Skeletal muscle satellite cell (primary cell): ENCODE measurements at regions not wholly inside any gene's neighbourhood (a gene's known extent, or its start where the extent isn't known, plus 50 kb on each side); places are given as distances from the start of the nearest gene placed in this dataset.

ENCODE experiments used
- H3K27me3 ChIP-seq: 2 replicates; pipeline ENCODE4 v1.7.0; 2013; ENCODE audit warnings: low read length; ENCODE audit not compliant: control insufficient read depth, insufficient read depth
- H3K36me3 ChIP-seq: 2 replicates; pipeline ENCODE4 v1.7.0; 2013; ENCODE audit warnings: mild to moderate bottlenecking, control low read depth, low read length; ENCODE audit not compliant: insufficient read depth
- H3K4me1 ChIP-seq: 2 replicates; pipeline ENCODE4 v1.7.0; 2013; ENCODE audit warnings: low read length; ENCODE audit not compliant: control insufficient read depth, insufficient read depth
- H3K4me2 ChIP-seq: 2 replicates; pipeline ENCODE4 v1.7.0; 2013; ENCODE audit warnings: mild to moderate bottlenecking, low read length
- H3K4me3 ChIP-seq: 2 replicates; pipeline ENCODE4 v1.7.0; 2013; ENCODE audit warnings: low read length
- H3K9ac ChIP-seq: 2 replicates; pipeline ENCODE4 v1.7.0; 2013; ENCODE audit warnings: mild to moderate bottlenecking, low read depth, low read length, moderate library complexity
- H3K9me3 ChIP-seq: replicated peaks from 2 replicates; pipeline ENCODE4 v1.7.0; 2013; ENCODE audit warnings: mild to moderate bottlenecking, control low read depth, low read length

DNA sequence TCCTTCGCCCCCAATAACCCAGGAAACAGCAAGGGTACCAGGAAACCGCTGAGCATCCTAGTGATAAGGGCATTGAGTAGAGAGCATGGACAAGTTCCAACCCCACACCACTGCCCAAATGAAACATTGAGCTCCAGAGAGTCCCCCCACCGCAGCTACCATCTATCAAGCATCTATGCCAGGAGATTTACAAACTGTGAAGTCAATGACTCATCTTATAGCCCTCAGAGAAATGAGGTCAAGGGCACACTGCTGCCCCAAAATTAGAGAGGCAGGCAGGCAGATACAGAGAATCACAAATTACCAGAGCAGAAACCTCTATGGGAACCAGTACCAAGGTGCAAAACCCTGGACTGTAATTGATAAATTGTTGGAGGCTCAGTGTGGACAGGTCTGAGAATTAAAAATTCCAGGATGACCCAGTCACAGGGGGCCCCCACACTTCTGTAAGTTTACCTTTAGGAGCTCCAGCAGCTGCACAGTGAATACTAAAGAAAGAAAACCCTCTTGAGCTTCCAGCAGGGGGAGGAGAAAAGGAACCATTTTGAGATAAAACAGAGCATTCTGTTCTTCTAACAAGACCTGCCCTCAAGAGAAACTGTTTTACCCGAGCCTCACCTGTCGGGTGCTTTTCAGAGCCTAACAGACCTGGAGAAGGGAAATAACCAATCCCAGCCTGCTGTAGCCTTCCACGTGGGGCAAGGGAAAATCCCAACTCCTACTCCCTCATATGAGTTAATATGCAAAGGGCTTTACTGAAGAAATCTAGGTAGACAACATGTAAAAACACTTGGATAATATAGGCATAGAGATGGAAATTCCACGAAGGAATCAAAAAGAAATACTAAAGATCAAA lies 118.0 kb upstream of the ARID1B start:
- H3K4me2 ChIP-seq, result no peak overlapping the region
- H3K9me3 ChIP-seq, result no peaks in the 10 kb centered on the region
- H3K9ac ChIP-seq, result no peak overlapping the region
- H3K4me1 ChIP-seq, result peaks cover 3% of the 10 kb centered on the region
- peaks cover 3% of the 10 kb centered on the region for H3K27me3 ChIP-seq
- no peaks in the 10 kb centered on the region for H3K36me3 ChIP-seq
- no peak overlapping the region for H3K4me3 ChIP-seq

GRCh38 chr6:156658186-156658965 lies 118.8 kb upstream of the ARID1B start:
- peaks cover 4% of the 10 kb centered on the region for H3K27me3 ChIP-seq
- H3K9me3 ChIP-seq, result no peaks in the 10 kb centered on the region
- no peak overlapping the region for H3K9ac ChIP-seq
- no peaks in the 10 kb centered on the region for H3K36me3 ChIP-seq
- peak overlapping the region; percentile 18 for H3K4me2 ChIP-seq
- H3K4me1 ChIP-seq, result peaks cover 3% of the 10 kb centered on the region
- no peak overlapping the region for H3K4me3 ChIP-seq

DNA sequence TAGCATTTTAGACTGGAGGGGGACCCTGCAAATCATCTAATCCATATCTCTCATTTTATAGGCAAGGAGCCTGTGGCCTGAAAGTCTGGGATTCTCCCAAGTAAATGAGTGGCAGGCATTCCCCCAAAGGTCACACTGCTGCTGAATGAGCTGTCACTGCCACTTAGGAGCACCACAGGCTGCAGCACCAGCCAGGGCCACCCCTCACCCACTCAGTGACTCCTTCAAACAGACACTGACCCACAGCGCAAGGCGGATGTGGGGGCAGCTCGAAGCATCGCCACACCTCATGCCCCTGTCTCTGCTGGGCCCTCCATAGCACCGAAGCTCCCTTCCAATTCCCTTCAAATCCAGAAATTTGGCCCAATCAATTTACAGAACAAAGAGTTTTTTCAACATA lies 119.9 kb upstream of the ARID1B start:
- peaks cover 10% of the 10 kb centered on the region for H3K27me3 ChIP-seq

DNA sequence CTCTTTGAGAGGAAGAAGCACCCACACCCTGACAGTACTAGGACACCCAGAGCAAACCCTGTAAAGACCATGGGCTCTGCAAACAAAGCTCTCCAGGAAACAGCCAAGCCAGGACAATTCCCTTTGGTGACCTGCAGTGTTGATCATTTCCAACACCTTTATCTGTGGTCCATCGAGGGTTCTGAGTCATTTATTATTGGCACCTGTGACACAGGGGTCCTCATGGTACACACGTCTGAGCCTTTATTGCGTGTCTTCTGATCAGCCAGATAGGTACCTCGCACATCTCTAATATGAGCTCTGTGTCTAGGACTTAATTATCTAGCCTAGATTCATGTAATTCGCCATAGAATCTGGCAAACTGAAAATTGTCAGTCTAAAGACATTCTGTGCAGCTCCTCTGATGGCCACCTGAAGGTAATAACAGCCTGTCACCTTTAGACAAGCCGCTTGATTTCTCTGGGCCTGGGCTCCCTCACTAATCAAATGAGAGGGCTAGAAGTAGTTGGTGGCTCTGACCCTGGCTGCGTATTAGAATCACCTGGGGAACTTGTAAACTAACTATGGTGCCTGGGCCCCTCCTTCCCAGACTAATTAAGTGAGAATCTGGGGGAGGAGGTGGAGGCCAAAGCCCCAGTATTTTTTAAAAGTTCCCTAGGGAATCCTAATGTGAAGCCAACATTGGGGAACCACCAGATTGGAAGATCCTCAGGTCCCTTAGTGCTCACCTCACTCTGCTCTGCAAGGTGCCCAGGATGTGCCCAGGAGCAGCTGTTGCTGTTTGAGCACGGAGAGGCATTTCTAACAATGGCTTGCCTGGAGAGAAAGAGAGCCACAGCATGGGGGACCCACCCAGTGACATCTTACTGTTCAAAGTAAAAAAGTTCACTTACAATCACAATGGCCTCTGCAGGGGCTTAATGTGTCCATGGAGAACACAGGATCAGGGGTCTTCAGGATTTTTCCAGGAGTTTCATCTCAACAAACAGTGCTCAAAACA lies 122.0 kb upstream of the ARID1B start:
- no peak overlapping the region for H3K9ac ChIP-seq
- peaks cover 3% of the 10 kb centered on the region for H3K4me1 ChIP-seq
- H3K27me3 ChIP-seq, result peaks cover 10% of the 10 kb centered on the region
- H3K4me2 ChIP-seq, result no peak overlapping the region
- H3K36me3 ChIP-seq, result no peaks in the 10 kb centered on the region
- no peak overlapping the region for H3K4me3 ChIP-seq
- no peaks in the 10 kb centered on the region for H3K9me3 ChIP-seq

More for the DNA sequence above, 119.9 kb upstream of the ARID1B start:
- Histone ChIP-seq H3K9ac (no peak overlapping the region), H3K9me3 (no peaks in the 10 kb centered on the region), H3K4me3 (no peak overlapping the region), H3K4me2 (no peak overlapping the region), H3K4me1 (peaks cover 3% of the 10 kb centered on the region), H3K36me3 (no peaks in the 10 kb centered on the region)

- Histone ChIP-seq H3K4me1 (no peaks in the 10 kb centered on the region), H3K4me3 (no peak overlapping the region), H3K36me3 (no peaks in the 10 kb centered on the region), H3K9me3 (no peaks in the 10 kb centered on the region), H3K9ac (no peak overlapping the region), H3K27me3 (peaks cover 8% of the 10 kb centered on the region), H3K4me2 (no peak overlapping the region)
These were observed 124.9 kb upstream of the ARID1B start for GRCh38 chr6:156652231-156652750.

DNA sequence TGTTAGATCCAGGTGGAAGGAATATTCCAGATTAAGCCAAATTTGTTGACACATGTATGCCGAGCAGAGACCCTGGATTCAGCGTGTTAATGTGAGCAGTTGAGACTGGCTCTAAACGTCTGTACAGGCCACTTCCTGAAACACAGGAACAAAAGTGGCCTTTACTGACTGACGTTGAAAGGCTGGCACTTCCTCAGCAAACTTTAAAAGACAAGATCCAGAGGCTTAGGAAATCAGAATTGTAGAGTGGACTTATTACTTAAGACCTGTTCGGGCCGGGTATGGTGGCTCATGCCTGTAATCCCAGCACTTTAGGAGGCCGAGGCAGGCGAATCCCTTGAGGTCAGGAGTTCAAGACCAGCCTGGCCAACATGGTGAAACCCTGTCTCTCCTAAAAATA lies 125.7 kb upstream of the ARID1B start:
- H3K4me1 ChIP-seq, result no peaks in the 10 kb centered on the region
- H3K4me3 ChIP-seq, result no peak overlapping the region
- no peaks in the 10 kb centered on the region for H3K36me3 ChIP-seq
- H3K27me3 ChIP-seq, result peaks cover 8% of the 10 kb centered on the region
- no peak overlapping the region for H3K9ac ChIP-seq
- no peak overlapping the region for H3K4me2 ChIP-seq
- no peaks in the 10 kb centered on the region for H3K9me3 ChIP-seq

- Histone ChIP-seq H3K9ac (no peak overlapping the region), H3K9me3 (no peaks in the 10 kb centered on the region), H3K4me3 (no peak overlapping the region), H3K27me3 (peaks cover 8% of the 10 kb centered on the region), H3K4me1 (no peaks in the 10 kb centered on the region), H3K36me3 (no peaks in the 10 kb centered on the region), H3K4me2 (no peak overlapping the region)
These were observed 126.2 kb upstream of the ARID1B start for GRCh38 chr6:156650896-156651390.

- Histone ChIP-seq H3K4me3 (no peak overlapping the region), H3K9ac (no peak overlapping the region), H3K4me1 (no peaks in the 10 kb centered on the region), H3K4me2 (no peak overlapping the region), H3K9me3 (no peaks in the 10 kb centered on the region), H3K36me3 (no peaks in the 10 kb centered on the region), H3K27me3 (peaks cover 8% of the 10 kb centered on the region)
These were observed 128.6 kb upstream of the ARID1B start for GRCh38 chr6:156648616-156649015.

- Histone ChIP-seq H3K9ac (no peak overlapping the region), H3K4me2 (no peak overlapping the region), H3K4me1 (no peaks in the 10 kb centered on the region), H3K36me3 (no peaks in the 10 kb centered on the region), H3K4me3 (no peak overlapping the region), H3K27me3 (peaks cover 2% of the 10 kb centered on the region), H3K9me3 (no peaks in the 10 kb centered on the region)
These were observed 129.2 kb upstream of the ARID1B start for GRCh38 chr6:156647991-156648390.

- no peaks in the 10 kb centered on the region for H3K36me3 ChIP-seq
- H3K4me2 ChIP-seq, result no peak overlapping the region
- H3K9ac ChIP-seq, result no peak overlapping the region
- H3K4me3 ChIP-seq, result no peak overlapping the region
- H3K9me3 ChIP-seq, result no peaks in the 10 kb centered on the region
- H3K27me3 ChIP-seq, result no peaks in the 10 kb centered on the region
- H3K4me1 ChIP-seq, result no peaks in the 10 kb centered on the region
These were observed 129.9 kb upstream of the ARID1B start for GRCh38 chr6:156647140-156647784.
